SJCRH30 (cell line): ENCODE measurements at regions not wholly inside any gene's neighbourhood (a gene's known extent, or its start where the extent isn't known, plus 50 kb on each side); places are given as distances from the start of the nearest gene placed in this dataset.

Source experiments
- DNase-seq, 2 experiments: peaks; one replicate each; pipeline ENCODE4 v3.0.0-alpha.2; 2015 to 2020
- H3K27ac ChIP-seq: fragments of 250-450 bp; sonication (Bioruptor Pico); 2 replicates; pipeline ENCODE4 v1.5.1; 2020; ENCODE audit warnings: mild to moderate bottlenecking, moderate library complexity
- H3K27me3 ChIP-seq: fragments of 250-450 bp; sonication (Bioruptor Pico); 2 replicates; pipeline ENCODE4 v1.5.1; 2020; ENCODE audit warnings: mild to moderate bottlenecking, moderate library complexity
- H3K36me3 ChIP-seq: fragments of 250-450 bp; sonication (Bioruptor Pico); 2 replicates; pipeline ENCODE4 v1.5.1; 2020; ENCODE audit warnings: mild to moderate bottlenecking, moderate library complexity
- H3K4me1 ChIP-seq: fragments of 250-450 bp; sonication (Bioruptor Pico); 2 replicates; pipeline ENCODE4 v1.5.1; 2020; ENCODE audit warnings: mild to moderate bottlenecking, moderate library complexity
- H3K4me3 ChIP-seq: fragments of 250-450 bp; sonication (Bioruptor Pico); 2 replicates; pipeline ENCODE4 v1.5.1; 2020; ENCODE audit warnings: mild to moderate bottlenecking, moderate library complexity
- H3K9me3 ChIP-seq: fragments of 250-450 bp; sonication (Bioruptor Pico); replicated peaks from 2 replicates; pipeline ENCODE4 v1.5.1; 2020; ENCODE audit warnings: mild to moderate bottlenecking, moderate library complexity

GRCh38 chr4:45869184-45869583 is 254.7 kb downstream of the GABRG1 start:
- Histone ChIP-seq H3K4me3 (no peak overlapping the region), H3K36me3 (no peaks in the 10 kb centered on the region)
- no peak for DNase-seq

DNA sequence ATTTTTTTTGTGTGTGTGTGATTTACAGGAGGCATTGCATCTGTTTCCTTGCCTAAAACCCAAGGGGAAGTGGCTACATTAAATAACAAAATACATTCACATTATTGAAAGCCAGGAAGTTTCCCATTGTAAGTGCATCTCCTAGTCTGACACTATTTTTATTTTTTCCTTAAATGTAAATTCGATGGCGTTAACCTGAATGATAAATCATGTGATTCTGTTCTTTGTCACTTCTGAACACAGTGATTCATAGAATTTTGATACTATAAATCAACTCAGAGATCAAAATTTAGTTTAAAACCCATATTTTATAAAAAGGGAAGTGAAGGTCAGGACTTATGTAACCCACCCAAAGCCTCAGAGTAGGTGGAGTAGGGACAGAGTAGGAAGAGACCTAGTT is 258.1 kb downstream of the GABRG1 start:
- Histone ChIP-seq H3K4me3 (no peak overlapping the region), H3K27me3 (peaks cover 3% of the 10 kb centered on the region), H3K9me3 (no peaks in the 10 kb centered on the region), H3K4me1 (no peaks in the 10 kb centered on the region), H3K36me3 (no peaks in the 10 kb centered on the region), H3K27ac (no peak overlapping the region)
- DNase-seq = no peak

More at GRCh38 chr4:45869184-45869583, 254.7 kb downstream of the GABRG1 start:
- Histone ChIP-seq H3K27ac (no peak overlapping the region), H3K9me3 (no peaks in the 10 kb centered on the region), H3K27me3 (no peaks in the 10 kb centered on the region; the same call in none of the 2 replicates), H3K4me1 (no peaks in the 10 kb centered on the region)

DNA sequence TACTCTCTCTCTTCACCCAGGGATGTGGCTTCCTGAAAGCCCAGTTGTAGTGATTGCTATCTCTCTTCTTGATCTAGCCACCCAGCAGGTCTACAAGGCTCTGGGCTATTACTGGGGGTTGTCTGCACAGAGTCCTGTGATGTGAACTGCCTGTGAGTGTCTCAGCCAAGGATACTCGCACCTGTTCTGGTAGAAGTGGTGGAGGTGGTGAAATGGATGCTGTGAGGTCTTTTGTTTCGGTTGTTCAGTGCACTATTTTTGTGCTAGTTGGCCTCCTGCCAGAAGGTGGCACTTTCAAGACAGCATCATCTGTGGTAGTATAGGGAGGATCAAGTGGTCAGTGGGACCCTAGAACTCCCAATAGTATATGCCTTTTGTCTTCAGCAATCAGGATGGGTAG is 268.0 kb downstream of the GABRG1 start:
- H3K9me3 ChIP-seq = no peaks in the 10 kb centered on the region
- H3K27me3 ChIP-seq = no peaks in the 10 kb centered on the region
- peak in 1 of 2 experiments; percentile 3 for DNase-seq
- H3K4me3 ChIP-seq = no peak overlapping the region
- H3K36me3 ChIP-seq = no peaks in the 10 kb centered on the region
- H3K4me1 ChIP-seq = no peaks in the 10 kb centered on the region
- no peak overlapping the region for H3K27ac ChIP-seq

- Histone ChIP-seq H3K36me3 (no peaks in the 10 kb centered on the region), H3K9me3 (no peaks in the 10 kb centered on the region), H3K27me3 (peaks cover 8% of the 10 kb centered on the region), H3K27ac (no peak overlapping the region), H3K4me3 (no peak overlapping the region), H3K4me1 (no peaks in the 10 kb centered on the region)
- no peak for DNase-seq
Measured at GRCh38 chr4:45846016-45846415, 277.8 kb downstream of the GABRG1 start.

DNA sequence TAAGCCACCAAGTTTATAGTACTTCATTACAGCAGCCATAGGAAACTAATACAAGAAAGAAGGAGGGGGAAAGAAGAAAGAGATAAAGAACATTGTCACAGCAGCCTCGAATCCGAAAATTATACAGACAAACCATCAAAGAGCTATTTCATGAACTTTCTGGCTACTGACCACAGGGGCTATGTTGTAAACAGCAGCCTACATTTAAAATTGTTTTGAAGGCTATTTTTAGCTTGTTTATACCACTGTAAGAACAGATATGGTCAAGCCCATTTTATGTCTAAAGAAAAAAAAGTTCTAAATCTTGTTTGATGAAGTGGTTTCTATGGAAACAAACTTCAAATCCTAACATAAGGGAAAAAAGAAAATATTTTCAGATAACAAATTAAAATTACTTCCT is 282.1 kb downstream of the GABRG1 start:
- no peak for DNase-seq
- H3K27me3 ChIP-seq = peaks cover 8% of the 10 kb centered on the region
- H3K27ac ChIP-seq = no peak overlapping the region
- no peaks in the 10 kb centered on the region for H3K4me1 ChIP-seq
- H3K9me3 ChIP-seq = no peaks in the 10 kb centered on the region
- no peaks in the 10 kb centered on the region for H3K36me3 ChIP-seq
- H3K4me3 ChIP-seq = no peak overlapping the region

- H3K36me3 ChIP-seq = no peaks in the 10 kb centered on the region
- DNase-seq = no peak
- H3K27me3 ChIP-seq = no peaks in the 10 kb centered on the region
- no peaks in the 10 kb centered on the region for H3K9me3 ChIP-seq
- no peaks in the 10 kb centered on the region for H3K4me1 ChIP-seq
- no peak overlapping the region for H3K4me3 ChIP-seq
- no peak overlapping the region for H3K27ac ChIP-seq
Measured at GRCh38 chr4:45831692-45832091, 292.2 kb downstream of the GABRG1 start.

GRCh38 chr4:45803994-45804393 is 319.9 kb downstream of the GABRG1 start:
- Histone ChIP-seq H3K4me3 (no peak overlapping the region), H3K36me3 (no peaks in the 10 kb centered on the region), H3K27ac (no peak overlapping the region), H3K27me3 (no peaks in the 10 kb centered on the region), H3K9me3 (no peaks in the 10 kb centered on the region), H3K4me1 (no peaks in the 10 kb centered on the region)
- DNase-seq = no peak

DNA sequence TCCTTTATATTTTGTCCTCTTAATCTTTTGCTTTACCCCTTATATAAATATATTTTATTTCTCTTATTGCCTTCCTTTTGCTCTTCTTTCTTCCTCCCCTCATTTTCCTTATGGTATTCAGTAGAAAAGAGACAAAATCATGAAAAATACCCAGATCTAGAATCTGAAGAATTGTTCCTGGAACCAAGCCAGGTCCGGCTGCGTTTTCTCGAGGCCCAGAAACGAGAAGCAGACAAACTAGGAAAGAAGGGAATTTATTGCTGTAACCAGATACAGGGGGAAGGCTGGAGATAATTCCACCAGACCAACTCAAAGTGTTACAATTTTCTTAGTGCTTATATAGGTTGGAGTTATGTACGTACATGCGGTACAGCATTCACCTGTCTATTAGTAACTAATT is 328.7 kb downstream of the GABRG1 start:
- Histone ChIP-seq H3K9me3 (no peaks in the 10 kb centered on the region), H3K36me3 (no peaks in the 10 kb centered on the region), H3K27ac (no peak overlapping the region), H3K27me3 (no peaks in the 10 kb centered on the region; the same call in none of the 2 replicates), H3K4me1 (no peaks in the 10 kb centered on the region), H3K4me3 (no peak overlapping the region)
- DNase-seq = no peak

DNA sequence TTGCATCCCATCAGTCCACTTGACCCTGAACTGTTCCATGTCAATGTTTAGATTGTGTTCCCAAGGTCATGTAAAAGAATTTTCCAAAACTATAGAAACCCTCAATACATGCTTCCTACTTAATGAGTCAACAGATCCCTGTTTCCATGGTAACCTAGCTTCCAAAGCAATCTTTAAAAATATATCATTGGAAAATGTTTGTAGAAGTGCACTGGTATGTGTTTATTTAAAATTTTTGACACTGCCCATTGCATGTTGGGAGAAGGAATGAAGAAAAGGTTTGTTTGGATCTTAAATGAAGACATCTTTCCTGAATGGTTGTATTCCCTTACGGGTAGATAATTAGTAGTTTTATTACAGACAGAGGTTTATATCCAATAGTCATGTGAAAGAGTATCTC is 345.3 kb downstream of the GABRG1 start:
- Histone ChIP-seq H3K27ac (no peak overlapping the region), H3K4me1 (no peaks in the 10 kb centered on the region), H3K4me3 (no peak overlapping the region), H3K27me3 (no peaks in the 10 kb centered on the region), H3K9me3 (no peaks in the 10 kb centered on the region), H3K36me3 (no peaks in the 10 kb centered on the region)
- DNase-seq = no peak

DNA sequence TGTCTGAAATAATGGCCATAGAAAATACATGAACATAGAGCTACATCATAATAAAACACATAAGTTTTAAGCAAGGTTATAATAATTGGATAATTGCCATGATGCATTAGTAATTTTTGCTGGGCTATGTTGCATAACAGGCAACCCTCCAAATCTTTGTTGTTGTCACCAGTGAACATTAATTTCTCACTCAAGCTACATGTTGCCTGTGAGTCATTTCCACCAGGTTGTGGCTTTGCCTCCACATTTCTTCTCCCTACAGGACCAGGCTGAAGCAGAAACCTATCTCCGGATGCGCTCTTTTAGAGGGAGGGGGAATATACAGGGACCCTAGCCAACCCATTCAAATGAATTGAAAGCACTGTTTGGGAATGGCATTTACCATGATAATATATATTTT is 347.7 kb downstream of the GABRG1 start:
- Histone ChIP-seq H3K27me3 (no peaks in the 10 kb centered on the region), H3K4me1 (no peaks in the 10 kb centered on the region), H3K36me3 (no peaks in the 10 kb centered on the region), H3K9me3 (no peaks in the 10 kb centered on the region), H3K4me3 (no peak overlapping the region), H3K27ac (no peak overlapping the region)
- DNase-seq = no peak

- no peaks in the 10 kb centered on the region for H3K27me3 ChIP-seq
- no peaks in the 10 kb centered on the region for H3K36me3 ChIP-seq
- H3K27ac ChIP-seq = no peak overlapping the region
- H3K4me1 ChIP-seq = no peaks in the 10 kb centered on the region
- no peak for DNase-seq
- no peak overlapping the region for H3K4me3 ChIP-seq
- no peaks in the 10 kb centered on the region for H3K9me3 ChIP-seq
Measured at GRCh38 chr4:45770958-45771357, 352.9 kb downstream of the GABRG1 start.

DNA sequence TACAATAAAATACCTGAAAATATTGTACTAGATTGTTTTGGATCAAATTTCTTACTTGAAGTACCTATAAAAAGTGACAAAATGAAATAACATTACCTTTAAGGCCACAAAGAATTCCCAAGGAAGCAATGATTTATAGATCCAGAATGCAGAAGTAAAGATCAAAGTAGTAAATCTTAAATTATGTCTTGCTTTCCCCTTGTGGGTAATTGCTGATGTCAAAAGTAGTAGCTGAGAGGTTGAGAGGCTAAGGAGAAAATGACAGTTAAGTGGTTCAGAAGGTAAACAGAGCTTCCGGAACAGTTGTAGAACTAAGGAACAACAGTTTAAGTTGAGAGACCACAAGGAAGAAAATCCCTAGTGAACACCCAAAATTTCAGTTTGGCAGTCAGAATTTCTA is 358.3 kb downstream of the GABRG1 start:
- no peaks in the 10 kb centered on the region for H3K9me3 ChIP-seq

GRCh38 chr4:45751877-45752530 is 371.9 kb downstream of the GABRG1 start:
- no peak overlapping the region for H3K4me3 ChIP-seq
- H3K9me3 ChIP-seq = no peaks in the 10 kb centered on the region
- no peak overlapping the region for H3K27ac ChIP-seq
- no peaks in the 10 kb centered on the region for H3K36me3 ChIP-seq
- H3K27me3 ChIP-seq = no peaks in the 10 kb centered on the region
- no peaks in the 10 kb centered on the region for H3K4me1 ChIP-seq
- no peak for DNase-seq

More for the DNA sequence above, 358.3 kb downstream of the GABRG1 start:
- Histone ChIP-seq H3K4me1 (no peaks in the 10 kb centered on the region), H3K27ac (no peak overlapping the region), H3K4me3 (no peak overlapping the region), H3K27me3 (no peaks in the 10 kb centered on the region), H3K36me3 (no peaks in the 10 kb centered on the region)
- DNase-seq = no peak

- H3K27me3 ChIP-seq = no peaks in the 10 kb centered on the region
- no peaks in the 10 kb centered on the region for H3K36me3 ChIP-seq
- H3K9me3 ChIP-seq = no peaks in the 10 kb centered on the region
- no peak for DNase-seq
- no peak overlapping the region for H3K27ac ChIP-seq
- no peaks in the 10 kb centered on the region for H3K4me1 ChIP-seq
- H3K4me3 ChIP-seq = no peak overlapping the region
Measured at GRCh38 chr4:45750721-45751120, 373.1 kb downstream of the GABRG1 start.

- Histone ChIP-seq H3K27me3 (no peaks in the 10 kb centered on the region), H3K4me1 (no peaks in the 10 kb centered on the region), H3K36me3 (no peaks in the 10 kb centered on the region), H3K4me3 (no peak overlapping the region), H3K27ac (no peak overlapping the region), H3K9me3 (0 out of 2 replicates have a peak, but pooled peaks cover under 1% of the 10 kb centered on the region)
- DNase-seq = no peak
Measured at GRCh38 chr4:45745741-45746140, 378.1 kb downstream of the GABRG1 start.

DNA sequence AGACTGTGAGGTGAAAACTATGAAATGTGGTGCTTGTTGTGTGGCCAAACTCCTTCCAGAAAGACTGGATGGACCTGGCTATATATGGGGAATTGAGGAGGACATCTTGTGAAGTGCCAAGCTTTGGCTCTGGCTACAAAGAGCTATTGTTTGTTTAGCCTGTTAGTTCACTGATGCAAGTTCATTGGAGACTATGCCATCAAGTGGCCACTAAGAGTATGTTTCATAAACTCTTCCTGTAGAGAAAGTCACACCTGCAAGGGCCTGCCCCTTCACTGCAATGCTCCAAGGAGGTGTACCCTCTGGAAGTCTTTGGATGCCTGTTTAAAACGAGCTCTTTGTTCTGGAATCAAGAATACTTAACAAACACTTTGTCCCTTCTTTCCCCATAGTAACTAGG is 382.0 kb downstream of the GABRG1 start:
- H3K36me3 ChIP-seq = no peaks in the 10 kb centered on the region
- H3K9me3 ChIP-seq = 0 out of 2 replicates have a peak, but pooled peaks cover 3% of the 10 kb centered on the region
- H3K4me3 ChIP-seq = no peak overlapping the region
- no peak overlapping the region for H3K27ac ChIP-seq
- H3K27me3 ChIP-seq = no peaks in the 10 kb centered on the region
- H3K4me1 ChIP-seq = no peaks in the 10 kb centered on the region
- DNase-seq = peak in 1 of 2 experiments; percentile 41
